ENCODE measurements at regions not wholly inside any gene's neighbourhood (a gene's known extent, or its start where the extent isn't known, plus 50 kb on each side); places are given as distances from the start of the nearest gene placed in this dataset.

DNA sequence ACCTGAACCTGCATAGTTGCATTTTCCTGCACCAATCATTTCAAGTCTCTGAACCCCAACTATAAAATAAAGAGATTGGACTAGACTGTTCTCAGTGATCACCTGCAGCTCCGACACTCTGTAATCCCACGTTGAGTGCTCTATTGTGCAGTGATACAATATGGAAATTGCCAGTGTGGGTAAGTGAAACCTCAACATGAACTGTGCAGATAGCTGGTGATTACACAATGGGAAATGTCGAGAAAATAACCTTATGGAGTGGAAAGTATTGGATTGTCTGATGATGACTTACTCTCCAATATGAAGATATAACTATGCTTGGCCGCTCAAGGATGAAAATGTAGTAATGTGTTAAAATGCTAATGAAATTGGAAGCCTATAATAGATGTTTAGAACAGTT, 293.1 kb upstream of the BRINP1 start:
- TF ChIP-seq EP300 (IDR thresholded peaks at IDR 0.05), result no peak
- TF ChIP-seq NR3C1 (IDR thresholded peaks at IDR 0.05), result no peak
- no peak for TF ChIP-seq CHD2 (IDR thresholded peaks at IDR 0.05; ENCODE audit: low read length, partially characterized antibody)
- TF ChIP-seq, protein P1, sequence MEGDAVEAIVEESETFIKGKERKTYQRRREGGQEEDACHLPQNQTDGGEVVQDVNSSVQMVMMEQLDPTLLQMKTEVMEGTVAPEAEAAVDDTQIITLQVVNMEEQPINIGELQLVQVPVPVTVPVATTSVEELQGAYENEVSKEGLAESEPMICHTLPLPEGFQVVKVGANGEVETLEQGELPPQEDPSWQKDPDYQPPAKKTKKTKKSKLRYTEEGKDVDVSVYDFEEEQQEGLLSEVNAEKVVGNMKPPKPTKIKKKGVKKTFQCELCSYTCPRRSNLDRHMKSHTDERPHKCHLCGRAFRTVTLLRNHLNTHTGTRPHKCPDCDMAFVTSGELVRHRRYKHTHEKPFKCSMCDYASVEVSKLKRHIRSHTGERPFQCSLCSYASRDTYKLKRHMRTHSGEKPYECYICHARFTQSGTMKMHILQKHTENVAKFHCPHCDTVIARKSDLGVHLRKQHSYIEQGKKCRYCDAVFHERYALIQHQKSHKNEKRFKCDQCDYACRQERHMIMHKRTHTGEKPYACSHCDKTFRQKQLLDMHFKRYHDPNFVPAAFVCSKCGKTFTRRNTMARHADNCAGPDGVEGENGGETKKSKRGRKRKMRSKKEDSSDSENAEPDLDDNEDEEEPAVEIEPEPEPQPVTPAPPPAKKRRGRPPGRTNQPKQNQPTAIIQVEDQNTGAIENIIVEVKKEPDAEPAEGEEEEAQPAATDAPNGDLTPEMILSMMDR (IDR thresholded peaks at IDR 0.05), result no peak
- no peak for TF ChIP-seq POLR2A (IDR thresholded peaks at IDR 0.05; ENCODE audit: low read length)
- no peak for TF ChIP-seq RFX5 (IDR thresholded peaks at IDR 0.05)
- no peak for TF ChIP-seq CEBPB (IDR thresholded peaks at IDR 0.05)

All from A549 (cell line).